GM06990 (cell line): ENCODE measurements at regions not wholly inside any gene's neighbourhood (a gene's known extent, or its start where the extent isn't known, plus 50 kb on each side); places are given as distances from the start of the nearest gene placed in this dataset.
"Not testable (repeated sequence)": the region's sequence is repeated elsewhere in the genome, so short reads cannot be mapped to it uniquely, and the experiment has no call there.

ENCODE experiments used
- DNase-seq: peaks from one replicate; pipeline ENCODE4 v3.0.0-alpha.2; 2011; ENCODE audit not compliant: insufficient read length; ENCODE audit errors: extremely low read depth
- H3K27me3 ChIP-seq: replicated peaks from 2 replicates; pipeline ENCODE4 v1.6.0; 2011; ENCODE audit warnings: low read length; ENCODE audit not compliant: control insufficient read depth, insufficient read depth
- H3K36me3 ChIP-seq: 2 replicates; pipeline ENCODE4 v1.5.1; 2011; ENCODE audit warnings: low read length; ENCODE audit not compliant: control insufficient read depth, insufficient read depth
- H3K4me3 ChIP-seq: replicated peaks from 2 replicates; pipeline ENCODE4 v1.5.1; 2011; ENCODE audit warnings: low read depth, mild to moderate bottlenecking, control low read depth, low read length
- TF ChIP-seq, protein P1 (sequence below): IDR thresholded peaks from 2 replicates; pipeline ENCODE4 v1.5.1; 2011; ENCODE audit warnings: low read length, control low read depth, mild to moderate bottlenecking, inconsistent platforms; ENCODE audit not compliant: insufficient read depth, poor library complexity, severe bottlenecking

DNA sequence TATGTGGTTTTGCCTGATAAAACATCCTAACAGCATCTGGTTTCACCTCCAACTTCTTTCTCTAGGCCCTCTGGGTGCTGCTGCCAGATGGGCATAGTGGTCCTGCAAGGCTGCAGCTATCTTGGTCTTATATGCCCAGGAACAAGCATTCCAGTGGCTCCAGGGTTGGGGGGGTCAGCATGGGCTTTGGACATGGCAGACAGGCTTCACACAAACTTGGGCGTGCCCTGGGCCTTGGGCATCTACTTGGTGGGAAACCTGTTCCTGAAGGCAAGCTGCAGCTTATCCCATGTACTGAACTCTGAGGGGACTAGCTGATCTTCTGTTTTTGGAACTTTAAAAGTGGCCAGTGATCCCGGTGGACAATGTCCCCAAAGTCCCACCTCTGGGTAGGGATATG is 54.9 kb upstream of the ZNF678 start:
- no peaks in the 10 kb centered on the region for H3K27me3 ChIP-seq
- DNase-seq, result no peak
- no peaks in the 10 kb centered on the region for H3K36me3 ChIP-seq
- no peak overlapping the region for H3K4me3 ChIP-seq
- TF ChIP-seq, protein P1, sequence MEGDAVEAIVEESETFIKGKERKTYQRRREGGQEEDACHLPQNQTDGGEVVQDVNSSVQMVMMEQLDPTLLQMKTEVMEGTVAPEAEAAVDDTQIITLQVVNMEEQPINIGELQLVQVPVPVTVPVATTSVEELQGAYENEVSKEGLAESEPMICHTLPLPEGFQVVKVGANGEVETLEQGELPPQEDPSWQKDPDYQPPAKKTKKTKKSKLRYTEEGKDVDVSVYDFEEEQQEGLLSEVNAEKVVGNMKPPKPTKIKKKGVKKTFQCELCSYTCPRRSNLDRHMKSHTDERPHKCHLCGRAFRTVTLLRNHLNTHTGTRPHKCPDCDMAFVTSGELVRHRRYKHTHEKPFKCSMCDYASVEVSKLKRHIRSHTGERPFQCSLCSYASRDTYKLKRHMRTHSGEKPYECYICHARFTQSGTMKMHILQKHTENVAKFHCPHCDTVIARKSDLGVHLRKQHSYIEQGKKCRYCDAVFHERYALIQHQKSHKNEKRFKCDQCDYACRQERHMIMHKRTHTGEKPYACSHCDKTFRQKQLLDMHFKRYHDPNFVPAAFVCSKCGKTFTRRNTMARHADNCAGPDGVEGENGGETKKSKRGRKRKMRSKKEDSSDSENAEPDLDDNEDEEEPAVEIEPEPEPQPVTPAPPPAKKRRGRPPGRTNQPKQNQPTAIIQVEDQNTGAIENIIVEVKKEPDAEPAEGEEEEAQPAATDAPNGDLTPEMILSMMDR, result no peak

DNA sequence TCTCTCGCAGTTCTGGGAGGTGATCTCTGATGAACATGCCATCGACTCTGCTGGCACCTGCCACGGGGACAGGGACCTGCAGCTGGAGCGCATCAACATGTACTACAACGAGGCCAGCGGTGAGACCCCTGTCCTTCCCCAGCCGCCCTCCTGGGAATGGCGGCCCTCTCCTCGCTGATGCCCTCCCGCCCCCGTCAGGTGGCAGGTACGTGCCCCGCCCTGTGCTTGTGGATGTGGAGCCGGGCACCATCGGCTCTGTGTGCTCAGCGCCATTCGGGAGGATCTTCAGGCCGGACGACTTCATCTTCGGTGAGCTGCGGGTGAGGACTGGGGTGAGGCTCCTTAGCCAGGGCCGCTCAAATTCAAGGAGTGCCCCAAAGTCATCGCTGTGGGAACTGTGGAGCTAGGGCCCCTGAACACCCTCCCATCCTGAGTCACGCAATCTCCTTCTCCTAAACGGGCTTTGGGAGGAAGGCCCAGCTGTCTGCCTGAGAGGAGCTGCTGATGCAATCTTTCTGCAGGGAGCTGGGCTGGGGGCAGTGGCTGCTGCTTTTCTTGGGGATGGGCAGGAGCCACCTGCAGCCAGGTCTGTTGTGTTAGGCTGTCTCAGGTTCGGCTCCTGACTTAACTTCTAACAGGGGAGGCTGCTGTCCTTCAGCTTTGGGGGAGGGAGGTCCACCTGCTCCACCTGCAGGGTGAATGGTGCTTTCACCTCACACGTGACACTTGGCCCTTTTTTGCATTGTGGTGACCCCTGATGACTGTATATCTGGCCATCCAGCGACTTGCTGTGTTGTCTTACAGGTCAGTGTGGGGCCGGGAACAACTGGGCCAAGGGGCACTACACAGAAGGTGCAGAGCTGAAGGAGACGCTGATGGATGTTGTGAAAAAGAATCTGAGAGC is 56.6 kb upstream of the ZNF678 start:
- DNase-seq, H3K4me3 ChIP-seq, H3K36me3 ChIP-seq, H3K27me3 ChIP-seq: not testable (repeated sequence)

DNA sequence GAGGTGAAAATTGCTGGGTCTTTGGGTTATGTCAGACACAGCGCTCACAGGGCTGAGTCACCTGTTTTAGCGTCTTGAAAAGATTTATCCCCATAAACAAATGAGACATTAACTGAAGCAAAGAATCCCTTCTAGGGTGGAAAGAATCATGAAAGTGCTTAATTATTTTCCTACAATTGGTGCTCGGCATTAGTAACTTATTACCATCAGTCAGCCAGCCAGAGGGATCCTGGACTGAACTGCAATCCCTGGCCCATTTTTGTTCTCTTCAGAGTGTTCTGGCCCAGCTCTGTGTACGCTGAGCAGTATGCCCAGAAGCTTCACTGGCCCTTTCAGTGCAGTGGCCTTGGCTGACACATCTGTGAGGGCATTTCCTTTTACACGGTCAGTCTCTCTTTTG is 67.3 kb upstream of the ZNF678 start:
- not testable (repeated sequence) for H3K27me3 ChIP-seq, H3K4me3 ChIP-seq, DNase-seq, H3K36me3 ChIP-seq

DNA sequence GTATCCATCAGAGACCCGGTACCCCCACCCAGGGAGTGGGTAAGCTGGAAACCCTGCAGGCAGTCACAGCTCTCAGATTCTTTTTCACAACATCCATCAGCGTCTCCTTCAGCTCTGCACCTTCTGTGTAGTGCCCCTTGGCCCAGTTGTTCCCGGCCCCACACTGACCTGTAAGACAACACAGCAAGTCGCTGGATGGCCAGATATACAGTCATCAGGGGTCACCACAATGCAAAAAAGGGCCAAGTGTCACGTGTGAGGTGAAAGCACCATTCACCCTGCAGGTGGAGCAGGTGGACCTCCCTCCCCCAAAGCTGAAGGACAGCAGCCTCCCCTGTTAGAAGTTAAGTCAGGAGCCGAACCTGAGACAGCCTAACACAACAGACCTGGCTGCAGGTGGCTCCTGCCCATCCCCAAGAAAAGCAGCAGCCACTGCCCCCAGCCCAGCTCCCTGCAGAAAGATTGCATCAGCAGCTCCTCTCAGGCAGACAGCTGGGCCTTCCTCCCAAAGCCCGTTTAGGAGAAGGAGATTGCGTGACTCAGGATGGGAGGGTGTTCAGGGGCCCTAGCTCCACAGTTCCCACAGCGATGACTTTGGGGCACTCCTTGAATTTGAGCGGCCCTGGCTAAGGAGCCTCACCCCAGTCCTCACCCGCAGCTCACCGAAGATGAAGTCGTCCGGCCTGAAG is 69.3 kb upstream of the ZNF678 start:
- H3K36me3 ChIP-seq, H3K27me3 ChIP-seq, H3K4me3 ChIP-seq, DNase-seq: not testable (repeated sequence)

DNA sequence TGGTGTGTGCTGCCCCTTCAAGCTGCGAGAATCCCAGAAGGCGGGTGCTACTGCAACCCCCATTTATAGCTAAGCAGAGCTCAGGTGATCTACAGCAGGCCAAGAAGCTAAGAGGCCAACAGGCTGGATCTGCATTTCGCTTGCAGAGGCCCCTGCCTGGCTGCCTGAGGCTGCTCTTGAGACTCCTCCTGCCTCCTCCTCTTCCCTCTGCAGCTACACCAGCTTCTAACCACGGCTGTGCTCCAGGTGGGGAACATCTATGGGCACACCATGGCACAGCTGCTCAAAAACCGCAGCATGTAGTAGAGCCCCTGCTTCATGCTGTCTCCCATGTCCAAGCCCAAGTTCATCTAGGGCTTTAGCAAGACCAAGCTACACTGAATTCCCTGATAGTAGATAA is 72.9 kb upstream of the ZNF678 start:
- TF ChIP-seq, protein P1, result no peak
- no peaks in the 10 kb centered on the region for H3K27me3 ChIP-seq
- H3K36me3 ChIP-seq, result no peaks in the 10 kb centered on the region
- H3K4me3 ChIP-seq, result no peak overlapping the region
- DNase-seq, result no peak

DNA sequence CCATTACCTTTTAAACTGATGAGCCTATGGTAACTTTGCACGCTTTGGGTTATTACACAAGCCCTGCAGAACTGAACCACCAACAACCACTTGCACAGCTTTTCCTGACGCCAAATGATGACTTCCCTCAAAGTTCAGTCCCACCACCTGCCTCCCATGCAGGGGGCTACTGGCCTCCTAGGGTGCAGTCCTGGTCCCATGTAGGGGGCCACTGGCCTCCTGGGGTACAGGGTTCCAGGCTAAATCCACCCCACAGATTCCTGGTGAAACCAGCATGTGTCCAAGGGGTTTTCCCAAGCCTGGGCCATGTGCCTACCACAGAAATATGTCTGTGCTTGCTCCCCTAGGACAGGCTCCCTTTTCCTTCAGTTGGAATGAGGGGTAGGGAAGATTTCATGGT is 73.4 kb upstream of the ZNF678 start:
- Histone ChIP-seq H3K27me3 (no peaks in the 10 kb centered on the region), H3K36me3 (no peaks in the 10 kb centered on the region), H3K4me3 (no peak overlapping the region)
- TF ChIP-seq, protein P1, result no peak
- DNase-seq, result no peak

DNA sequence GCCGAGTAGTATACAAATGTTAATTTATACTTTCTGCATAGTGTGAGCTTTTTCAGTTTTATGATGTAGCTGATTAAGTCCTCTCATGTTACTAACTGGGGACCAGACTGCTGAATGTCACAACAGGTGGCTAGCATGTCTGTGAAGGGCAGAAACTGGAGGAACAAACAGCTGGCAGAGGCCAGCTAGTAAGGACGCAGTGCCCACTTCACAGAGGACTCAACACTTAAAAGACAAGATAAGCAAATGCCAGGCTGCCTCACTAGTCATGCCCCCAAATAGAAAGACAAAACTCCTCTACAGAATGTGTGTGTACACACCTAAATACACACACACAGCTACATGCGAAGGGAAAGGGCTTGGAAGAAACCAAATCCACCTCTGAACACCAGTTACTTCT is 73.8 kb upstream of the ZNF678 start:
- no peak for DNase-seq
- Histone ChIP-seq H3K4me3 (no peak overlapping the region), H3K27me3 (no peaks in the 10 kb centered on the region), H3K36me3 (no peaks in the 10 kb centered on the region)
- TF ChIP-seq, protein P1, result no peak
